ENCODE measurements at regions not wholly inside any gene's neighbourhood (a gene's known extent, or its start where the extent isn't known, plus 50 kb on each side); places are given as distances from the start of the nearest gene placed in this dataset.

- no peak for DNase-seq (ENCODE audit: low read depth)
- TF ChIP-seq CTCF (conservative IDR thresholded peaks at IDR 0.05; ENCODE audit: control insufficient read depth, insufficient read depth, low read depth, low read length): no peak
- no peak overlapping the region for H3K4me3 ChIP-seq (ENCODE audit: control insufficient read depth, low read depth, low read length)
Measured at GRCh38 chr1:194230351-194231144, 1044.1 kb upstream of the B3GALT2 start.

GRCh38 chr1:194228427-194228826 is 1042.0 kb upstream of the B3GALT2 start:
- no peak overlapping the region for H3K4me3 ChIP-seq (ENCODE audit: control insufficient read depth, low read depth, low read length)
- DNase-seq (ENCODE audit: low read depth): no peak
- no peak for TF ChIP-seq CTCF (conservative IDR thresholded peaks at IDR 0.05; ENCODE audit: control insufficient read depth, insufficient read depth, low read depth, low read length)

DNA sequence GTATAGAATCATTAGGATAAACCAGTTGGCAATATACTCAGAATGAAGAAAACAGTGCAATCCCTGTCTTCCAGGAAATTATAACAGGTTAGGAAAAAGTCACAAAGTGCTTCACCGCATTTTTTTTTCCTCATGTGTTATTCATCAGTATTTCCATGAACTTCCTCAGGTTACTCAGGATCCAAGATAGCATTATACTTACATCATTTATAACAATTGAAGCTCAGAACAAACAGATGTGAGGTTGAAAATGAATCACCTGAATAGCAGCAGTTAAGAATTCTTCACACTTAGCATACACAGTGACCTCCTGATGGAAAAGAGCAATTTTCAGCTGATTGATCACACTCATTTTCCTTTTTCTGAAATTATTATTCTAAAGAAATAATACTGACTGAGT is 1040.7 kb upstream of the B3GALT2 start:
- no peak for TF ChIP-seq CTCF (conservative IDR thresholded peaks at IDR 0.05; ENCODE audit: control insufficient read depth, insufficient read depth, low read depth, low read length)
- no peak overlapping the region for H3K4me3 ChIP-seq (ENCODE audit: control insufficient read depth, low read depth, low read length)
- DNase-seq (ENCODE audit: low read depth): no peak

- no peak for DNase-seq (ENCODE audit: low read depth)
Measured at GRCh38 chr1:194225821-194226220, 1039.4 kb upstream of the B3GALT2 start.

DNA sequence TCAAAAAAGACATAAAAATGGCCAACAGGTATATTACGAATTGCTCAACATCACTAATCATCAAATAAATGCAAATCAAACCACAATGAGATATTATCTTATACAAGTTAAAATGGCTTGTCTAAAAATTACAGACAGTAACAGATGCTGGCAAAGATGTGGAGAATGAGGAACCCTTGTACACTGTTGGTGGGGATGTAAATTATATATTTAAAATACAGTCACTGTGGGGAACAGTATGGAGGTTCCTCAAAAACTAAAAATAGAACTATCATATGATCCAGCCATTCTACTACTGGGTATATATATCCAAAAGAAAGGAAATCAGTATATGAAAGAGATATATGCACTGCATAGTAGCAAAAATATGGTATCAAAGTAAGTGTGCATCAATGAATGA is 1037.2 kb upstream of the B3GALT2 start:
- H3K4me3 ChIP-seq (ENCODE audit: control insufficient read depth, low read depth, low read length): no peak overlapping the region
- TF ChIP-seq CTCF (conservative IDR thresholded peaks at IDR 0.05; ENCODE audit: control insufficient read depth, insufficient read depth, low read depth, low read length): no peak
- no peak for DNase-seq (ENCODE audit: low read depth)

More at GRCh38 chr1:194225821-194226220, 1039.4 kb upstream of the B3GALT2 start:
- H3K4me3 ChIP-seq (ENCODE audit: control insufficient read depth, low read depth, low read length): no peak overlapping the region
- no peak for TF ChIP-seq CTCF (conservative IDR thresholded peaks at IDR 0.05; ENCODE audit: control insufficient read depth, insufficient read depth, low read depth, low read length)

DNA sequence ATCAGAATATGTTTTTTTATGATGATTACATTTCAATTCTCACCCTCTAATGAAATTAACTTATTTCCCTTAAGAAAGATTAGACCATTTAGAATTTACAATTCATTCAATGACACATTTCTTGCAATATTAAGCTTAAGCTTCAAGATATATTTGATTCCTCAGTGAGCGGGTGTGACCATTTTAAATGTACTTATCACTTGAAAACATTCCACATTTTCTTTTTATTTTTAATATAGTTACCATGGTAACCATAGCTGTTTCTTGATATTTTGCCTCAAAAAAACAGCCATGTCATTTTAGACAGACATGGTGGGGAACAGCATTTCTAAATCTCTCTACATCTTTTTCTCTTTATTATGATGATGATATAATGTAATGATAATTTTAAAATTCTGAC is 1029.0 kb upstream of the B3GALT2 start:
- no peak for DNase-seq (ENCODE audit: low read depth)
- TF ChIP-seq CTCF (conservative IDR thresholded peaks at IDR 0.05; ENCODE audit: control insufficient read depth, insufficient read depth, low read depth, low read length): no peak
- H3K4me3 ChIP-seq (ENCODE audit: control insufficient read depth, low read depth, low read length): no peak overlapping the region
